GM12875 (cell line): ENCODE measurements at regions not wholly inside any gene's neighbourhood (a gene's known extent, or its start where the extent isn't known, plus 50 kb on each side); places are given as distances from the start of the nearest gene placed in this dataset.
"Not testable (repeated sequence)": the region's sequence is repeated elsewhere in the genome, so short reads cannot be mapped to it uniquely, and the experiment has no call there.

Experiments used
- H3K4me3 ChIP-seq: one replicate; pipeline ENCODE4 v1.5.1; 2011; ENCODE audit warnings: low read depth, low read length, control low read depth
- CTCF ChIP-seq: IDR thresholded peaks from 2 replicates; pipeline ENCODE4 v1.5.1; 2011; ENCODE audit warnings: low read depth, mild to moderate bottlenecking, control low read depth, inconsistent platforms, low read length, moderate library complexity, borderline replicate concordance; ENCODE audit not compliant: insufficient read depth

GRCh38 chr9:1879501-1879900 lies 135.6 kb upstream of the SMARCA2 start:
- H3K4me3 ChIP-seq: peak overlapping the region; percentile 2
- TF ChIP-seq CTCF: no peak

GRCh38 chr9:1880038-1880565 lies 135.0 kb upstream of the SMARCA2 start:
- no peak for TF ChIP-seq CTCF

GRCh38 chr9:1881708-1882295 lies 133.3 kb upstream of the SMARCA2 start:
- no peak for TF ChIP-seq CTCF
- H3K4me3 ChIP-seq: no peak overlapping the region

More at GRCh38 chr9:1880038-1880565, 135.0 kb upstream of the SMARCA2 start:
- H3K4me3 ChIP-seq: no peak overlapping the region

GRCh38 chr9:1882711-1883403 lies 132.3 kb upstream of the SMARCA2 start:
- no peak overlapping the region for H3K4me3 ChIP-seq
- no peak for TF ChIP-seq CTCF

GRCh38 chr9:1890201-1890600 lies 124.9 kb upstream of the SMARCA2 start:
- no peak for TF ChIP-seq CTCF
- H3K4me3 ChIP-seq: no peak overlapping the region

GRCh38 chr9:1890816-1891215 lies 124.3 kb upstream of the SMARCA2 start:
- no peak overlapping the region for H3K4me3 ChIP-seq
- TF ChIP-seq CTCF: no peak

- not testable (repeated sequence) for H3K4me3 ChIP-seq
Measured at GRCh38 chr9:1903080-1903704, 112.0 kb upstream of the SMARCA2 start.
